ENCODE measurements at regions not wholly inside any gene's neighbourhood (a gene's known extent, or its start where the extent isn't known, plus 50 kb on each side); places are given as distances from the start of the nearest gene placed in this dataset.

- no peak for TF ChIP-seq GATA2 (IDR thresholded peaks at IDR 0.05; ENCODE audit: low read depth, low read length)
- TF ChIP-seq GATA3 (IDR thresholded peaks at IDR 0.05; ENCODE audit: low read depth, low read length), result no peak
Measured at GRCh38 chr3:103393395-103394186, 958.8 kb downstream of the ZPLD1 start.

GRCh38 chr3:103403191-103403590 is 968.4 kb downstream of the ZPLD1 start:
- no peak for TF ChIP-seq GATA2 (IDR thresholded peaks at IDR 0.05; ENCODE audit: low read depth, low read length)
- no peak for TF ChIP-seq GATA3 (IDR thresholded peaks at IDR 0.05; ENCODE audit: low read depth, low read length)

GRCh38 chr3:103406320-103406850 is 971.6 kb downstream of the ZPLD1 start:
- TF ChIP-seq GATA3 (IDR thresholded peaks at IDR 0.05; ENCODE audit: low read depth, low read length), result no peak
- TF ChIP-seq GATA2 (IDR thresholded peaks at IDR 0.05; ENCODE audit: low read depth, low read length), result no peak

DNA sequence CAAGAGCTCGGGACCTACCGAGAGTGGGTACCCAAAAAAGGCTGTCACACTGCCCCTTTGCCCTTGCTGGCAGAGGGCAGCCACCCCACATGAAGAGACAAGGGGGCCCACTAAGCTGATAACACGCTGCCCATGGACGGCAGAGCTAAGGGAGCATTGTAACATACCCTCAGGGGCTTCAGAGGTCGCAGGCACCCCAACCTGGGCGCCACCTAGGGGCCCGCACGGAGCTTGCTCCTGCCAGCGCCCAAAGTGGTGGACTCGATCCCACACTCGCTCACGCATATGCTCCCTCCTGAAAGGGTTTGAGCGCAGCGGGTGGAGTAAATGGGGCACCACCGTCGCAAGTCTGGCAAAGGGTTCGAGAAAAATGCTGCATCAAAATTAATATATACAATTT is 975.4 kb downstream of the ZPLD1 start:
- TF ChIP-seq GATA3 (IDR thresholded peaks at IDR 0.05; ENCODE audit: low read depth, low read length), result no peak
- no peak for TF ChIP-seq GATA2 (IDR thresholded peaks at IDR 0.05; ENCODE audit: low read depth, low read length)

DNA sequence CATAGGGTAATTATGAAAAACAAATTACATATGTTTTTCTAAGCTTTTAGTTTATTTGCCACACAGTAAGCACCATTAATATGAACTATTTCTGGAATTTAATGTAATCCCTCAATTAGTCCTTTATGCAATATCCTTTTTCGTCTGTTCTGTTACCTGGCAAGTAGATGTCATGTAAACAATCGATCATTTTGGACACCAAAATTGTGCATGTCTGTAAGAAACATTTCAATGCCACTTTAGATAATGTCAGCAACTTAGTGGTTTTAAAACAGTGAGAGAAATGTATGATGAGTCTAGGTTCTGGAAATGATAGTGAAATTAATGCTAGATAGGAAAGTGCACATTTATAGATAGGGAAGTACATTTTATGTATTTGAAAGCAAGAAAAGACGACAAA is 986.6 kb downstream of the ZPLD1 start:
- TF ChIP-seq GATA2 (IDR thresholded peaks at IDR 0.05; ENCODE audit: low read depth, low read length) (no peak), GATA3 (IDR thresholded peaks at IDR 0.05; ENCODE audit: low read depth, low read length) (no peak)

DNA sequence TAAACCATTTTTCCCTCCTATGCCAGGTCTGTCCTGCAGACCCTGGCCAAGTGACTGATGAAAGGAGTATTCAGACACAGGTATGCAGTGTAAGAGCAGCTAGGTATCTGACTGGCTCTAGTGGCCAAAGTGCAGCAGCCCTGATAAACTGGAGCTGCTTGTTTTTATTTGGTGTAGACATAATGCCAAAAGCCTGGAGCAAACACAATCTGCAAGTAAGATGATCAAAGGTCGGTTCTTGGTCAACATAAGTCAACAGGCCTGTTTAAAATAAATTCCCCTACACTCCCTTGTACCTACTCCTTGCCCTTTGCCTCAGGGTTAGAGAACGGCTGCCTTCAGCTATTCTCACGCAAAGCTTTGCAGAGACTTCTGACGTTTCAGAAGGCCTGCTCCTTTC is 1003.1 kb downstream of the ZPLD1 start:
- no peak for TF ChIP-seq GATA3 (IDR thresholded peaks at IDR 0.05; ENCODE audit: low read depth, low read length)
- TF ChIP-seq GATA2 (IDR thresholded peaks at IDR 0.05; ENCODE audit: low read depth, low read length), result no peak

DNA sequence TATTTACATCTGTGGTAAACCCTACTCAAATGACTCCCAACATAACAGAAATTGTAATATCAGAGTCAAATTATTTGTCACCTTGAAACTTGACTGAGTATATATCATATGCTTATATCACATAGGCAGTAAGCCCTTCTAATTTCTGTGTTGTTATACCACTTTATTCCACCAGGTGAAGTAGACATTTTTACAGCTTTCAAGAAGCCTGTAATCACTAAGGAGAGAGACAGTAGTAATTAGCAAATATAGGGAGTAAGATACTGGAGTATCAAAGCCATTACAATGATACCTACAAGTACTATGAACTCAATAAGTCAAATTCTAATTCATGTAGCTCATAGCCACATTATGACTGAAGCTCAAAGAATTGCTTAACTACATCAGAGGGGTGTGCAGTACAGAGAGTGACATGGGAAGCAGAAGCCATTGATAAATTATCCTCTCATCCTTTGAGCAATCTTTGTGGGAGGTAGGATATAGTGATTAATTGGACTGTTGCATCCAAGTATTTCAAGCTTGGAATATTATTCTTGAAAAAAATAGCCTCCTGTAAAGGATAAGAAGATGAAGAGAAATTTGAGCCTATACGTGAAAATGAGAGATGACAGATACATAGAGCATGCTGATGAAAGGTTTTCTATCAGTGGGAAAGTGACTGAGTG is 1005.9 kb downstream of the ZPLD1 start:
- TF ChIP-seq GATA3 (IDR thresholded peaks at IDR 0.05; ENCODE audit: low read depth, low read length) (no peak), GATA2 (IDR thresholded peaks at IDR 0.05; ENCODE audit: low read depth, low read length) (no peak)

DNA sequence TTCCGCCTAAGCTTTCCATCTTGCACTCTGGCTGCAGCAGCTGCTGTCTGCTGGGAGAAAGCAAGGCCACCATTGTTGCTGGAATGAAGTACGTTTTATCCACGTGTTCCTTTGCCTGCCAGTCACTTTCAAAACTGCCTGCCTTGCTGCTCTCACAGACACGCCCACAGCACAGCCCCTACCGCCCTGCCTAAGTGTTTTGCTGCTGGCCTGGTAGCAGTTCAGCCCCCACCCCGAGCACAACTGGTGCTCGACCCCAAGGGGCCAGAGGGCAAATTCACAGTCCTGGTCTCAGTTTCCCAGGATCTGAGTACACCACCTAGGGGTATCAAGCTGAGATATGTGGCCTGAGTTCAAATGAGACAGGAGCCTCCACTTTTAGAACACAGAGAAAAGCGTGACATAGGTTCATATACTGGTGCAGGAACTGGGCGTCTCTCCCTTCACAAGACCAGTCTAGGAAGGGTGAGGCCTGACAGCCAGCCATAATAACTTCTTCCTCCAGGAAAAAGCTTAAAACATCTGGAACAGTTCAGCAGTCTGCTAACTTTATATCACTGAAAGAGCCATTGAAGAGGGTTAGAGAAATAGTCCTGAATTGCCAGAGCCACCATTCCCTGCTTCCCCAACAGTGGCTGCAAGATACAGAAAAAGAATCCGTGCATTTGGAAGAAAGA is 1012.3 kb downstream of the ZPLD1 start:
- no peak for TF ChIP-seq GATA2 (IDR thresholded peaks at IDR 0.05; ENCODE audit: low read depth, low read length)
- TF ChIP-seq GATA3 (IDR thresholded peaks at IDR 0.05; ENCODE audit: low read depth, low read length), result no peak

DNA sequence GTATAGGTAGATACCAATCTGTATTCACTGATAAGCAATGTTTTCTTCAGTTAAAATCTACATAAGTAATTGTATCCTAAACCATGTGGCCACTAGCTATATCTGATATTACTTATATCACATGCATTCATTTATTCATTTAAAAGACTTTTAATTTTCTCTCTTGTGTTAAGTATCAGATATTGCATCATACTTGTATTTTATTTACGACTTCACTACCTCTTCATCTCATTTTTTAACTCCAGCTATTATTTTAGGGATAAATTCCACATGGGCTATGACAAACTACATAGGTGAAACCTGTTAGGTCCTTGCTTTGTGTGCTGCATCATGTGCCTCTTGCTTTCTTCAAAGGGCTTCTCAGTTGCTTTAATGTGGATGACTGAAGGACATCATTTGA is 1018.3 kb downstream of the ZPLD1 start:
- TF ChIP-seq GATA2 (IDR thresholded peaks at IDR 0.05; ENCODE audit: low read depth, low read length), result no peak
- no peak for TF ChIP-seq GATA3 (IDR thresholded peaks at IDR 0.05; ENCODE audit: low read depth, low read length)

DNA sequence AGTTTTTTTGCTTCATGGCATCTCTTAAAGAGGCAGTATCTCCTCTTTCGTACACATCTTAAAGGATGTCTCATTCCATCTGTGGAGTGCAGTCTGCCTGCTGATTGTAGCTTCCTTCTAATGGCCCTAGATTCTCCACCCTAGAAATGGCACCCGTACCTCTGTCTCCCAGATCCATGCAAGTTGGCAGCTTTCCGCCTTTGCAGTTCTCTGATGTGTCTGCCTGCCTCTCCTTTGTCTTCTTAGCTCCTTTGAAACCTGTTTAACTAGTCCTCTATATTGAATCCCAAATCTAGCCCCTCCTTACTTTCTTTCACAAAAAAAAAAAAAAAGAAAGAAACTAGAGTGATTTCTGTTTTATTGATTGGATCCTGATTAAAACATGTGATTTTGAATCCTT is 1025.0 kb downstream of the ZPLD1 start:
- no peak for TF ChIP-seq GATA3 (IDR thresholded peaks at IDR 0.05; ENCODE audit: low read depth, low read length)
- no peak for TF ChIP-seq GATA2 (IDR thresholded peaks at IDR 0.05; ENCODE audit: low read depth, low read length)

GRCh38 chr3:103470498-103470897 is 1035.7 kb downstream of the ZPLD1 start:
- TF ChIP-seq GATA3 (IDR thresholded peaks at IDR 0.05; ENCODE audit: low read depth, low read length) (no peak), GATA2 (IDR thresholded peaks at IDR 0.05; ENCODE audit: low read depth, low read length) (no peak)

DNA sequence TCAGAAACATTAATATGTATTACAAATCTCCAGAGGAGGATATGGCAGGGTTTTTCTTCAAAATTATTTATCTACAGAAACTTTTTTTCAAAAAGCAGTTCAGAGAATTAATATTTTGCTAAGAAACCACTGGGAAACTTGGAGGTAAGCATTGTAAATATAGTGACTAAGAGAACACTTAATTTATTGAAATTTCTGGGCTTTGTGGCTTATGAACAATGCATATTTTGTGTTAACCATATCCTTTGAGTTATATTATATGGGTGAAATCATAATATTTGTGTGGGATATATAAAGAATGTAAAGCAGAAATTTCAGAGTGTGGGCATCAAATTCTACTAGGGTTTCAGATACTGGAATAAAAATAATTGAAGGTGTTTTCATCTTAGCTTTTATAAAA is 1059.2 kb downstream of the ZPLD1 start:
- no peak for TF ChIP-seq GATA3 (IDR thresholded peaks at IDR 0.05; ENCODE audit: low read depth, low read length)
- no peak for TF ChIP-seq GATA2 (IDR thresholded peaks at IDR 0.05; ENCODE audit: low read depth, low read length)

- TF ChIP-seq GATA2 (IDR thresholded peaks at IDR 0.05; ENCODE audit: low read depth, low read length), result no peak
- no peak for TF ChIP-seq GATA3 (IDR thresholded peaks at IDR 0.05; ENCODE audit: low read depth, low read length)
Measured at GRCh38 chr3:103494512-103494911, 1059.7 kb downstream of the ZPLD1 start.

GRCh38 chr3:103495186-103495585 is 1060.4 kb downstream of the ZPLD1 start:
- TF ChIP-seq GATA2 (IDR thresholded peaks at IDR 0.05; ENCODE audit: low read depth, low read length) (no peak), GATA3 (IDR thresholded peaks at IDR 0.05; ENCODE audit: low read depth, low read length) (no peak)
